ENCODE measurements at regions not wholly inside any gene's neighbourhood (a gene's known extent, or its start where the extent isn't known, plus 50 kb on each side); places are given as distances from the start of the nearest gene placed in this dataset.

DNA sequence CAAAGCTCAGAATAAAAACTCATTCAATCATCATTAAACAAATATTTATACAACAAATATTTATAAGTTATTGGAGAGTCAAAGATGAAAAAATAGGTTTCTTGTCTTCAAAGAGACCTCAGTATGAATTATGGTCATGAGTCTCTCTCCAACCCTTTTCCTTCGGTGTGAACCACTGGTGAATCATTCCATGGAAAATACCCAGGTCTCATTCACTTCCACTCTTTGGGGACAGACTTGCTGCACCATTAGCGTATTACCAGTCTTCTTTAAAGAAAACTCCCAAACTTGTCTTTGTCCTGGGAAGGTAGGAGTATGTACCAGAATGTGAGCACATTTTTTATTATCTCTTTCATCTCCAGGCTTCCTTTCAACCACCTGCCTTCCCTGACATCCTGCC is 257.4 kb upstream of the RBMS1 start (continued):
- TF ChIP-seq, protein P1, sequence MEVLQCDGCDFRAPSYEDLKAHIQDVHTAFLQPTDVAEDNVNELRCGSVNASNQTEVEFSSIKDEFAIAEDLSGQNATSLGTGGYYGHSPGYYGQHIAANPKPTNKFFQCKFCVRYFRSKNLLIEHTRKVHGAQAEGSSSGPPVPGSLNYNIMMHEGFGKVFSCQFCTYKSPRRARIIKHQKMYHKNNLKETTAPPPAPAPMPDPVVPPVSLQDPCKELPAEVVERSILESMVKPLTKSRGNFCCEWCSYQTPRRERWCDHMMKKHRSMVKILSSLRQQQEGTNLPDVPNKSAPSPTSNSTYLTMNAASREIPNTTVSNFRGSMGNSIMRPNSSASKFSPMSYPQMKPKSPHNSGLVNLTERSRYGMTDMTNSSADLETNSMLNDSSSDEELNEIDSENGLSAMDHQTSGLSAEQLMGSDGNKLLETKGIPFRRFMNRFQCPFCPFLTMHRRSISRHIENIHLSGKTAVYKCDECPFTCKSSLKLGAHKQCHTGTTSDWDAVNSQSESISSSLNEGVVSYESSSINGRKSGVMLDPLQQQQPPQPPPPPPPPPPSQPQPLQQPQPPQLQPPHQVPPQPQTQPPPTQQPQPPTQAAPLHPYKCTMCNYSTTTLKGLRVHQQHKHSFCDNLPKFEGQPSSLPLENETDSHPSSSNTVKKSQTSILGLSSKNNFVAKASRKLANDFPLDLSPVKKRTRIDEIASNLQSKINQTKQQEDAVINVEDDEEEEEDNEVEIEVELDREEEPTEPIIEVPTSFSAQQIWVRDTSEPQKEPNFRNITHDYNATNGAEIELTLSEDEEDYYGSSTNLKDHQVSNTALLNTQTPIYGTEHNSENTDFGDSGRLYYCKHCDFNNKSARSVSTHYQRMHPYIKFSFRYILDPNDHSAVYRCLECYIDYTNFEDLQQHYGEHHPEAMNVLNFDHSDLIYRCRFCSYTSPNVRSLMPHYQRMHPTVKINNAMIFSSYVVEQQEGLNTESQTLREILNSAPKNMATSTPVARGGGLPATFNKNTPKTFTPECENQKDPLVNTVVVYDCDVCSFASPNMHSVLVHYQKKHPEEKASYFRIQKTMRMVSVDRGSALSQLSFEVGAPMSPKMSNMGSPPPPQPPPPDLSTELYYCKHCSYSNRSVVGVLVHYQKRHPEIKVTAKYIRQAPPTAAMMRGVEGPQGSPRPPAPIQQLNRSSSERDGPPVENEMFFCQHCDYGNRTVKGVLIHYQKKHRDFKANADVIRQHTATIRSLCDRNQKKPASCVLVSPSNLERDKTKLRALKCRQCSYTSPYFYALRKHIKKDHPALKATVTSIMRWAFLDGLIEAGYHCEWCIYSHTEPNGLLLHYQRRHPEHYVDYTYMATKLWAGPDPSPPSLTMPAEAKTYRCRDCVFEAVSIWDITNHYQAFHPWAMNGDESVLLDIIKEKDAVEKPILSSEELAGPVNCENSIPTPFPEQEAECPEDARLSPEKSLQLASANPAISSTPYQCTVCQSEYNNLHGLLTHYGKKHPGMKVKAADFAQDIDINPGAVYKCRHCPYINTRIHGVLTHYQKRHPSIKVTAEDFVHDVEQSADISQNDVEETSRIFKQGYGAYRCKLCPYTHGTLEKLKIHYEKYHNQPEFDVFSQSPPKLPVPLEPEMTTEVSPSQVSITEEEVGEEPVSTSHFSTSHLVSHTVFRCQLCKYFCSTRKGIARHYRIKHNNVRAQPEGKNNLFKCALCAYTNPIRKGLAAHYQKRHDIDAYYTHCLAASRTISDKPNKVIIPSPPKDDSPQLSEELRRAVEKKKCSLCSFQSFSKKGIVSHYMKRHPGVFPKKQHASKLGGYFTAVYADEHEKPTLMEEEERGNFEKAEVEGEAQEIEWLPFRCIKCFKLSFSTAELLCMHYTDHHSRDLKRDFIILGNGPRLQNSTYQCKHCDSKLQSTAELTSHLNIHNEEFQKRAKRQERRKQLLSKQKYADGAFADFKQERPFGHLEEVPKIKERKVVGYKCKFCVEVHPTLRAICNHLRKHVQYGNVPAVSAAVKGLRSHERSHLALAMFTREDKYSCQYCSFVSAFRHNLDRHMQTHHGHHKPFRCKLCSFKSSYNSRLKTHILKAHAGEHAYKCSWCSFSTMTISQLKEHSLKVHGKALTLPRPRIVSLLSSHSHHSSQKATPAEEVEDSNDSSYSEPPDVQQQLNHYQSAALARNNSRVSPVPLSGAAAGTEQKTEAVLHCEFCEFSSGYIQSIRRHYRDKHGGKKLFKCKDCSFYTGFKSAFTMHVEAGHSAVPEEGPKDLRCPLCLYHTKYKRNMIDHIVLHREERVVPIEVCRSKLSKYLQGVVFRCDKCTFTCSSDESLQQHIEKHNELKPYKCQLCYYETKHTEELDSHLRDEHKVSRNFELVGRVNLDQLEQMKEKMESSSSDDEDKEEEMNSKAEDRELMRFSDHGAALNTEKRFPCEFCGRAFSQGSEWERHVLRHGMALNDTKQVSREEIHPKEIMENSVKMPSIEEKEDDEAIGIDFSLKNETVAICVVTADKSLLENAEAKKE (CRISPR knock-in tag; IDR thresholded peaks at IDR 0.05), result no peak
- no peak for TF ChIP-seq CREB1 (CRISPR knock-in tag; IDR thresholded peaks at IDR 0.05; ENCODE audit: low read depth)
- no peak for TF ChIP-seq EZH2phosphoT487 (IDR thresholded peaks at IDR 0.05; ENCODE audit: unreplicated experiment)
- no peak for TF ChIP-seq REST (IDR thresholded peaks at IDR 0.05; ENCODE audit: unreplicated experiment)
